Suprapubic skin (tissue), 4 donors: ENCODE measurements at regions not wholly inside any gene's neighbourhood (a gene's known extent, or its start where the extent isn't known, plus 50 kb on each side); places are given as distances from the start of the nearest gene placed in this dataset.

ENCODE experiments used
- DNase-seq, 2 donors: peaks; one replicate each; pipeline ENCODE4 v3.0.0-alpha.2; 2019; ENCODE audit warnings: low spot score in 2 of 2
- H3K27ac ChIP-seq: fragments of 200-600 bp; sonication (generic); one replicate; pipeline ENCODE4 v1.5.1; 2019
- H3K27me3 ChIP-seq: fragments of 200-600 bp; sonication (generic); one replicate; pipeline ENCODE4 v1.5.1; 2019
- H3K36me3 ChIP-seq: fragments of 200-600 bp; sonication (generic); one replicate; pipeline ENCODE4 v1.5.1; 2019
- H3K4me1 ChIP-seq: fragments of 200-600 bp; sonication (generic); one replicate; pipeline ENCODE4 v1.5.1; 2019
- H3K4me3 ChIP-seq: fragments of 200-600 bp; sonication (generic); one replicate; pipeline ENCODE4 v1.5.1; 2019; ENCODE audit warnings: mild to moderate bottlenecking
- H3K9me3 ChIP-seq: fragments of 200-600 bp; sonication (generic); one replicate; pipeline ENCODE4 v1.5.1; 2019
- CTCF ChIP-seq, 2 donors: fragments of 200-600 bp in 1 of 2; fragments of 450-650 bp in 1 of 2; sonication (generic) in 1 of 2; IDR thresholded peaks; one replicate each; pipeline ENCODE4 v1.5.1; 2016 to 2019; ENCODE audit warnings: antibody characterized with exemption in 2 of 2, mild to moderate bottlenecking in 1 of 2, moderate library complexity in 1 of 2
- EP300 ChIP-seq: sonication (generic); formaldehyde crosslinking; IDR thresholded peaks from one replicate; pipeline ENCODE4 v1.6.1; 2017; ENCODE audit warnings: antibody characterized with exemption
- POLR2A ChIP-seq, 2 donors: fragments of 450-650 bp; IDR thresholded peaks; one replicate each; pipeline ENCODE4 v1.6.1; 2017; ENCODE audit warnings: antibody characterized with exemption in 2 of 2, mild to moderate bottlenecking in 2 of 2, moderate library complexity in 2 of 2
- POLR2AphosphoS5 ChIP-seq, 3 donors: sonication (generic); formaldehyde crosslinking; IDR thresholded peaks; one replicate each; pipeline ENCODE4 v1.6.1; 2017; ENCODE audit warnings: antibody characterized with exemption in 3 of 3
- WGBS: methylation state at CpG from one replicate; pipeline ENCODE4 v1.1.5; 2018; 5-methylcytosine and 5-hydroxymethylcytosine counted together

- no peak for TF ChIP-seq CTCF (IDR thresholded peaks at IDR 0.05)
- TF ChIP-seq POLR2AphosphoS5 (IDR thresholded peaks at IDR 0.05): no peak
- TF ChIP-seq POLR2A (IDR thresholded peaks at IDR 0.05): no peak
- TF ChIP-seq EP300: no peak
- 30% methylated on average over 7 of the region's 7 CpGs for WGBS
- Histone ChIP-seq H3K36me3 (no peaks in the 10 kb centered on the region), H3K9me3 (no peaks in the 10 kb centered on the region), H3K27me3 (no peaks in the 10 kb centered on the region), H3K27ac (no peak overlapping the region), H3K4me3 (no peak overlapping the region), H3K4me1 (no peaks in the 10 kb centered on the region)
- DNase-seq: no peak
These were observed 158.8 kb downstream of the CDH26 start for GRCh38 chr20:60117065-60117464.

- H3K4me1 ChIP-seq: no peaks in the 10 kb centered on the region
- TF ChIP-seq EP300 (no peak), POLR2AphosphoS5 (IDR thresholded peaks at IDR 0.05) (no peak), POLR2A (IDR thresholded peaks at IDR 0.05) (no peak), CTCF (IDR thresholded peaks at IDR 0.05) (no peak)
- H3K27me3 ChIP-seq: peaks cover 4% of the 10 kb centered on the region
- H3K36me3 ChIP-seq: no peaks in the 10 kb centered on the region
- no peak for DNase-seq
- H3K27ac ChIP-seq: no peak overlapping the region
- WGBS: 82% methylated on average over 9 of the region's 9 CpGs
- H3K4me3 ChIP-seq: no peak overlapping the region
- H3K9me3 ChIP-seq: no peaks in the 10 kb centered on the region
These were observed 163.7 kb downstream of the CDH26 start for GRCh38 chr20:60121903-60122302.

GRCh38 chr20:60122671-60123070 is 164.4 kb downstream of the CDH26 start:
- peaks cover 4% of the 10 kb centered on the region for H3K27me3 ChIP-seq
- H3K4me3 ChIP-seq: no peak overlapping the region
- TF ChIP-seq EP300: no peak
- no peak for TF ChIP-seq POLR2AphosphoS5 (IDR thresholded peaks at IDR 0.05)
- no peak for TF ChIP-seq POLR2A (IDR thresholded peaks at IDR 0.05)
- no peak for TF ChIP-seq CTCF (IDR thresholded peaks at IDR 0.05)
- no peaks in the 10 kb centered on the region for H3K4me1 ChIP-seq
- WGBS: 92% methylated on average over 4 of the region's 4 CpGs
- no peak overlapping the region for H3K27ac ChIP-seq
- DNase-seq: no peak
- no peaks in the 10 kb centered on the region for H3K9me3 ChIP-seq
- H3K36me3 ChIP-seq: no peaks in the 10 kb centered on the region

GRCh38 chr20:60123096-60123495 is 164.9 kb downstream of the CDH26 start:
- no peak overlapping the region for H3K27ac ChIP-seq
- H3K27me3 ChIP-seq: peaks cover 4% of the 10 kb centered on the region
- no peak overlapping the region for H3K4me3 ChIP-seq
- WGBS: 87% methylated on average over 7 of the region's 8 CpGs
- H3K9me3 ChIP-seq: no peaks in the 10 kb centered on the region
- H3K4me1 ChIP-seq: no peaks in the 10 kb centered on the region
- no peak for DNase-seq
- no peak for TF ChIP-seq EP300
- no peaks in the 10 kb centered on the region for H3K36me3 ChIP-seq

- TF ChIP-seq POLR2AphosphoS5 (IDR thresholded peaks at IDR 0.05): no peak
- TF ChIP-seq EP300: no peak
- H3K27ac ChIP-seq: no peak overlapping the region
- no peaks in the 10 kb centered on the region for H3K9me3 ChIP-seq
- DNase-seq: no peak
- H3K27me3 ChIP-seq: peaks cover 4% of the 10 kb centered on the region
- no peak overlapping the region for H3K4me3 ChIP-seq
- 72% methylated on average over 4 of the region's 4 CpGs for WGBS
- no peaks in the 10 kb centered on the region for H3K4me1 ChIP-seq
- H3K36me3 ChIP-seq: no peaks in the 10 kb centered on the region
These were observed 165.4 kb downstream of the CDH26 start for GRCh38 chr20:60123652-60124051.

- no peak overlapping the region for H3K27ac ChIP-seq
- H3K9me3 ChIP-seq: no peaks in the 10 kb centered on the region
- H3K4me3 ChIP-seq: no peak overlapping the region
- TF ChIP-seq POLR2AphosphoS5 (IDR thresholded peaks at IDR 0.05) (no peak), POLR2A (IDR thresholded peaks at IDR 0.05) (no peak), CTCF (IDR thresholded peaks at IDR 0.05) (no peak), EP300 (no peak)
- H3K27me3 ChIP-seq: peaks cover 4% of the 10 kb centered on the region
- H3K36me3 ChIP-seq: no peaks in the 10 kb centered on the region
- no peak for DNase-seq
- no peaks in the 10 kb centered on the region for H3K4me1 ChIP-seq
- WGBS: 76% methylated on average over 3 of the region's 3 CpGs
These were observed 166.7 kb downstream of the CDH26 start for GRCh38 chr20:60124776-60125381.
